Fibroblast of the aortic adventitia (primary cell): ENCODE measurements at regions not wholly inside any gene's neighbourhood (a gene's known extent, or its start where the extent isn't known, plus 50 kb on each side); places are given as distances from the start of the nearest gene placed in this dataset.

Experiments used
- DNase-seq: peaks from one replicate; pipeline ENCODE4 v3.0.0-alpha.2; 2010; ENCODE audit warnings: low read depth
- H3K4me3 ChIP-seq: 2 replicates; pipeline ENCODE4 v1.5.1; 2011; ENCODE audit warnings: low read depth, mild to moderate bottlenecking, control low read depth, low read length, moderate library complexity
- TF ChIP-seq, protein P1 (sequence below): IDR thresholded peaks from 2 replicates; pipeline ENCODE4 v1.5.1; 2011; ENCODE audit warnings: mild to moderate bottlenecking, low read length, control low read depth, inconsistent platforms; ENCODE audit not compliant: insufficient read depth

- DNase-seq = no peak
- TF ChIP-seq, protein P1, sequence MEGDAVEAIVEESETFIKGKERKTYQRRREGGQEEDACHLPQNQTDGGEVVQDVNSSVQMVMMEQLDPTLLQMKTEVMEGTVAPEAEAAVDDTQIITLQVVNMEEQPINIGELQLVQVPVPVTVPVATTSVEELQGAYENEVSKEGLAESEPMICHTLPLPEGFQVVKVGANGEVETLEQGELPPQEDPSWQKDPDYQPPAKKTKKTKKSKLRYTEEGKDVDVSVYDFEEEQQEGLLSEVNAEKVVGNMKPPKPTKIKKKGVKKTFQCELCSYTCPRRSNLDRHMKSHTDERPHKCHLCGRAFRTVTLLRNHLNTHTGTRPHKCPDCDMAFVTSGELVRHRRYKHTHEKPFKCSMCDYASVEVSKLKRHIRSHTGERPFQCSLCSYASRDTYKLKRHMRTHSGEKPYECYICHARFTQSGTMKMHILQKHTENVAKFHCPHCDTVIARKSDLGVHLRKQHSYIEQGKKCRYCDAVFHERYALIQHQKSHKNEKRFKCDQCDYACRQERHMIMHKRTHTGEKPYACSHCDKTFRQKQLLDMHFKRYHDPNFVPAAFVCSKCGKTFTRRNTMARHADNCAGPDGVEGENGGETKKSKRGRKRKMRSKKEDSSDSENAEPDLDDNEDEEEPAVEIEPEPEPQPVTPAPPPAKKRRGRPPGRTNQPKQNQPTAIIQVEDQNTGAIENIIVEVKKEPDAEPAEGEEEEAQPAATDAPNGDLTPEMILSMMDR = no peak
- no peak overlapping the region for H3K4me3 ChIP-seq
Observed at GRCh38 chr3:124483915-124484470, 246.3 kb upstream of the UMPS start.

DNA sequence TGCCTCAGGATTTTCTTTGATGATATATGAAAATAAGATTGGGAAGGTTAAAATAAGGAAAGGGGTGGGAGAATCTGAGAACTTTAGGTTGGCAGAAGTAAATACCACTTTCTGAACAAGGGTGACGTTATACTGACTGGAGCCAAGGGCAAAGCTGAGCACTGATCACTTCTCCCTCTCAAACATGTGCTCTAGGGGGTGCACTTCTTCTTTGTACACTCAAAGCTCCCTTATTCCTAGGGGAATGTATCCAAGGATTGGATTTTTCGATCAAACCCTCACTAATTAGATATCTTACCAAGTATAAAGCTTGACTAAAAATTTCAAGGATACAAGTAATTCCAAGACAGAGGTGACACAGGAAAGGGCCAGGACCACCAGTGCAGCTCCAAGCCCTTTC lies 243.9 kb upstream of the UMPS start:
- no peak for DNase-seq
- H3K4me3 ChIP-seq = no peak overlapping the region
- TF ChIP-seq, protein P1 = no peak

GRCh38 chr3:124489506-124489905 lies 240.7 kb upstream of the UMPS start:
- TF ChIP-seq, protein P1 = no peak
- no peak overlapping the region for H3K4me3 ChIP-seq
- no peak for DNase-seq

- no peak for DNase-seq
- H3K4me3 ChIP-seq = no peak overlapping the region
- TF ChIP-seq, protein P1 = no peak
Observed at GRCh38 chr3:124491098-124491497, 239.2 kb upstream of the UMPS start.

- H3K4me3 ChIP-seq = no peak overlapping the region
- no peak for DNase-seq
- TF ChIP-seq, protein P1 = no peak
Observed at GRCh38 chr3:124491875-124492274, 238.4 kb upstream of the UMPS start.

- TF ChIP-seq, protein P1 = no peak
- H3K4me3 ChIP-seq = no peak overlapping the region
- peak; percentile 9 for DNase-seq
Observed at GRCh38 chr3:124492824-124493223, 237.4 kb upstream of the UMPS start.

GRCh38 chr3:124496061-124496460 lies 234.2 kb upstream of the UMPS start:
- no peak overlapping the region for H3K4me3 ChIP-seq
- TF ChIP-seq, protein P1 = no peak

More at GRCh38 chr3:124496061-124496460, 234.2 kb upstream of the UMPS start:
- no peak for DNase-seq
